ENCODE measurements at regions not wholly inside any gene's neighbourhood (a gene's known extent, or its start where the extent isn't known, plus 50 kb on each side); places are given as distances from the start of the nearest gene placed in this dataset.

- intact Hi-C loops (cut with DNase I) = no loop called here
- Histone ChIP-seq H3K9me3 (no peaks in the 10 kb centered on the region), H3K4me3 (no peak overlapping the region), H3K4me1 (no peaks in the 10 kb centered on the region), H3K27me3 (no peaks in the 10 kb centered on the region), H3K27ac (no peak overlapping the region), H3K36me3 (no peaks in the 10 kb centered on the region)
- TF ChIP-seq POLR2A (IDR thresholded peaks at IDR 0.05) (no peak), POLR2AphosphoS5 (IDR thresholded peaks at IDR 0.05; ENCODE audit: insufficient read depth in 1 of 2, low read depth in 1 of 2) (no peak)
- TF ChIP-seq, protein P1, sequence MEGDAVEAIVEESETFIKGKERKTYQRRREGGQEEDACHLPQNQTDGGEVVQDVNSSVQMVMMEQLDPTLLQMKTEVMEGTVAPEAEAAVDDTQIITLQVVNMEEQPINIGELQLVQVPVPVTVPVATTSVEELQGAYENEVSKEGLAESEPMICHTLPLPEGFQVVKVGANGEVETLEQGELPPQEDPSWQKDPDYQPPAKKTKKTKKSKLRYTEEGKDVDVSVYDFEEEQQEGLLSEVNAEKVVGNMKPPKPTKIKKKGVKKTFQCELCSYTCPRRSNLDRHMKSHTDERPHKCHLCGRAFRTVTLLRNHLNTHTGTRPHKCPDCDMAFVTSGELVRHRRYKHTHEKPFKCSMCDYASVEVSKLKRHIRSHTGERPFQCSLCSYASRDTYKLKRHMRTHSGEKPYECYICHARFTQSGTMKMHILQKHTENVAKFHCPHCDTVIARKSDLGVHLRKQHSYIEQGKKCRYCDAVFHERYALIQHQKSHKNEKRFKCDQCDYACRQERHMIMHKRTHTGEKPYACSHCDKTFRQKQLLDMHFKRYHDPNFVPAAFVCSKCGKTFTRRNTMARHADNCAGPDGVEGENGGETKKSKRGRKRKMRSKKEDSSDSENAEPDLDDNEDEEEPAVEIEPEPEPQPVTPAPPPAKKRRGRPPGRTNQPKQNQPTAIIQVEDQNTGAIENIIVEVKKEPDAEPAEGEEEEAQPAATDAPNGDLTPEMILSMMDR (IDR thresholded peaks at IDR 0.05) = no peak
- no peak for DNase-seq (ENCODE audit: extremely low spot score in 2 of 2)
Observed at GRCh38 chr20:39146394-39146793, 184.2 kb downstream of the DHX35 start.

- TF ChIP-seq POLR2A (IDR thresholded peaks at IDR 0.05) (no peak), POLR2AphosphoS5 (IDR thresholded peaks at IDR 0.05; ENCODE audit: insufficient read depth in 1 of 2, low read depth in 1 of 2) (no peak)
- TF ChIP-seq, protein P1 (IDR thresholded peaks at IDR 0.05) = no peak
- Histone ChIP-seq H3K4me3 (no peak overlapping the region), H3K9me3 (no peaks in the 10 kb centered on the region), H3K27ac (no peak overlapping the region), H3K36me3 (no peaks in the 10 kb centered on the region), H3K4me1 (no peaks in the 10 kb centered on the region), H3K27me3 (no peaks in the 10 kb centered on the region)
- no peak for DNase-seq (ENCODE audit: extremely low spot score in 2 of 2)
- intact Hi-C loops (cut with DNase I) = no loop called here
Observed at GRCh38 chr20:39145921-39146320, 183.8 kb downstream of the DHX35 start.

DNA sequence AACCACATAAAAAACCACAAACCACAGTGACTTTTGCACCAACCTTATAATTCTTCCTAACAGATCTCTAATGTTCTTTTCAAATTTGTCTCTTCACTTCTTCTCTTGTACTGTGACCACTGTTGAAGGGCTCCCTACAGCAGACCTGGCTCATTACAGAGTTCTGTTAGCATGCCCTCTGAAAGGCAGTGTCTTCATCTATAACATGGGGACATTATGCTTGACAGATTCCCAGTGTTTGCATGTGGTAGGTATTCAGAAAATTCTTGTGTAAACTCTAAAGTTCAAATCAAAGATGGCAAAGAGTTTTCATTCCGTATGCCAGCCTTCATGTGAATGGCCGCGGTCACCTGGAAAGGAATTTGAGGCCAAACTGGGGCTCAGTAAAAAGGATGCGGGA, 182.6 kb downstream of the DHX35 start:
- no peaks in the 10 kb centered on the region for H3K27me3 ChIP-seq
- intact Hi-C loops (cut with DNase I) = no loop called here
- no peak for DNase-seq (ENCODE audit: extremely low spot score in 2 of 2)
- H3K4me3 ChIP-seq = no peak overlapping the region
- H3K4me1 ChIP-seq = no peaks in the 10 kb centered on the region
- H3K9me3 ChIP-seq = no peaks in the 10 kb centered on the region
- no peaks in the 10 kb centered on the region for H3K36me3 ChIP-seq
- TF ChIP-seq POLR2A (IDR thresholded peaks at IDR 0.05) = no peak
- TF ChIP-seq, protein P1 (IDR thresholded peaks at IDR 0.05) = no peak
- TF ChIP-seq POLR2AphosphoS5 (IDR thresholded peaks at IDR 0.05; ENCODE audit: insufficient read depth in 1 of 2, low read depth in 1 of 2) = no peak
- no peak overlapping the region for H3K27ac ChIP-seq

- no peak overlapping the region for H3K4me3 ChIP-seq
- H3K4me1 ChIP-seq = no peaks in the 10 kb centered on the region
- H3K27ac ChIP-seq = no peak overlapping the region
- no peak for TF ChIP-seq POLR2A (IDR thresholded peaks at IDR 0.05)
- no peak for TF ChIP-seq POLR2AphosphoS5 (IDR thresholded peaks at IDR 0.05; ENCODE audit: insufficient read depth in 1 of 2, low read depth in 1 of 2)
- TF ChIP-seq, protein P1 (IDR thresholded peaks at IDR 0.05) = no peak
- no peaks in the 10 kb centered on the region for H3K36me3 ChIP-seq
- no peak for DNase-seq (ENCODE audit: extremely low spot score in 2 of 2)
- intact Hi-C loops (cut with DNase I) = no loop called here
- no peaks in the 10 kb centered on the region for H3K9me3 ChIP-seq
- H3K27me3 ChIP-seq = no peaks in the 10 kb centered on the region
Observed at GRCh38 chr20:39142407-39143096, 180.4 kb downstream of the DHX35 start.

- Histone ChIP-seq H3K9me3 (no peaks in the 10 kb centered on the region), H3K4me1 (no peaks in the 10 kb centered on the region), H3K27me3 (no peaks in the 10 kb centered on the region), H3K27ac (no peak overlapping the region), H3K36me3 (no peaks in the 10 kb centered on the region), H3K4me3 (no peak overlapping the region)
- intact Hi-C loops (cut with DNase I) = no loop called here
- no peak for TF ChIP-seq POLR2AphosphoS5 (IDR thresholded peaks at IDR 0.05; ENCODE audit: insufficient read depth in 1 of 2, low read depth in 1 of 2)
- TF ChIP-seq, protein P1 (IDR thresholded peaks at IDR 0.05) = no peak
- no peak for TF ChIP-seq POLR2A (IDR thresholded peaks at IDR 0.05)
- DNase-seq (ENCODE audit: extremely low spot score in 2 of 2) = no peak
Observed at GRCh38 chr20:39137299-39137698, 175.2 kb downstream of the DHX35 start.
